ENCODE measurements at regions not wholly inside any gene's neighbourhood (a gene's known extent, or its start where the extent isn't known, plus 50 kb on each side); places are given as distances from the start of the nearest gene placed in this dataset.

- peak; percentile 10 for DNase-seq (ENCODE audit: low read depth)
Observed at GRCh38 chr2:3960106-3960505, 256.7 kb downstream of the DCDC2C start.

- DNase-seq (ENCODE audit: low read depth) = no peak
Observed at GRCh38 chr2:3962719-3963118, 259.3 kb downstream of the DCDC2C start.

DNA sequence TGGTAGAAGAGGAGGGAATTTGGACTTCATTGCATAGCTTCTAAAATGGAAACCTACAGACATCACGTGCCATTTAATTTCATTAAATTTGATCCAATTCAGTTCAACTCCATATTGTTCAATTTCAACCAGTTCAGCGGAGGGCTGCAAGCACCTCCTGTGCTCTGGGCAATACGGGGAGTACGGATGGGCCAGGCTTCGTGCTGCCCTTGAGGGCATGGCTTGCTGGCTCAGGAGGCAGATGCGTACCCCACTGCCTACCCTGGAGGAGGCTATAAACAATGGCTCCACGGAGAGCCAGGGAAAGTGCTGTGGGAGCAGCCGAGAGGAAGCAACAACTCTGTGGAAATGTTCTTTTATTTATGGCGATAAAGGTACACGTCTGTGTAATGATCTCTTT lies 261.8 kb downstream of the DCDC2C start:
- DNase-seq (ENCODE audit: low read depth) = no peak

- DNase-seq (ENCODE audit: low read depth) = no peak
Observed at GRCh38 chr2:3965953-3966352, 262.6 kb downstream of the DCDC2C start.

- no peak for DNase-seq (ENCODE audit: low read depth)
Observed at GRCh38 chr2:3966470-3966869, 263.1 kb downstream of the DCDC2C start.

DNA sequence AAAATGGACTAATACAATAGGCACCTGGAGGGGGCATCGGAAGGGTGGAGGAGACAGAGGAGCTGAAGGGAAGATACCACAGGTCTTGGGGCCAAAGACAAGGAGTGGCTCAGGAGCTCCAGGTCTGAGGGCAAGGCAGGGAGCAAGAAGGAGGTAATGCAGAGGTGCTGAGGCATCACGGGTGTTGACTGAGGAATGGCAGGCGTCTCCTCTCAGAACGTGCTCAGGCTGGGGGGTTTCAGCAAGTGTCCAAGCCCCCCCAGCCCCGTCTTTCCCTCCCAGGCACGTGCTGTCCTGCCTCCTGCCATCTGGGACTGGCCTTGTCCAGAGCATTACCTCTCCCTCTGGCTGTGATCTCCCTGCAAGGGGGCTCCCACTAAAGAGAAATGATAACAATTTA lies 265.4 kb downstream of the DCDC2C start:
- no peak for DNase-seq (ENCODE audit: low read depth)

DNA sequence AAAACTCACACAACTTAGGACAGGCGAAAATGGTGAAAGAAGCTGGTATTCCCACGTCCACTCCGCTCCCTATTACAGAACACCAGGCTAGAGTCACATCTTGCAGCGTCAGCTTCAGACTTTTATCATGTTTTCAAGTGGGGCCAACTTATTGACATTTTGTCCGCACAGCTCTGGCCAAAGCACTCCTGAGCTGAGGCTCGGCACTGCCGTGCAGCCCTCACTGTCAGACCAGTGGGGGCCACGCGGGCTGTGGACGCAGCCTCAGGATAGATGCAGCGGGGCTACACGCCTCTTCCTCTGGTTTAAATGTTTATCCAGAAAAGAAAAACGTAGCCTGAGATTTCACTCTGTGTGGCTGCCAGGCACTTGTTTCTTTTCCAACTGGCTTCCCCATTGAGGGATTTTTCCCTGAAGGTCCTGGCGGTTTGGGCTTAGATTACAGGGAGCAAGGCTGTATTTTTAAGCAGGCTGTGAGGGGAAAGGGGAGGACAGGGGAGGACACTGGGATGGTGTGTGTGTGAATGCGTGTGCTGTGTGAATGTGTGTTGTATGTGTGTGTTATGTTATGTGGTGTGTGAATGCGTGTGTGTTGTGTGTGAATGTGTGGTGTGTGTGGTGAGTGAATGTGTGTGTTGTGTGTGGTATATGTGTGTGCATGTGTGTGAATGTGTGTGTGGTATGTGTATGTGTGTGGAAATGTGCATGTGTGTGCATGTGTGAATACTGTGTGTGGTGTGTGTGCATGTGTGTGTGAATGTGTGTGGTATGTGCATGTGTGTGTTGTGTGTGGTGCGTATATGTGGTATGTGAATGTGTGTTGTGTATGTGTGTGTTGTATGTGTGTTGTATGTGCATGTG lies 267.6 kb downstream of the DCDC2C start:
- no peak for DNase-seq (ENCODE audit: low read depth)

GRCh38 chr2:3971652-3972192 lies 268.3 kb downstream of the DCDC2C start:
- DNase-seq (ENCODE audit: low read depth) = no peak

DNA sequence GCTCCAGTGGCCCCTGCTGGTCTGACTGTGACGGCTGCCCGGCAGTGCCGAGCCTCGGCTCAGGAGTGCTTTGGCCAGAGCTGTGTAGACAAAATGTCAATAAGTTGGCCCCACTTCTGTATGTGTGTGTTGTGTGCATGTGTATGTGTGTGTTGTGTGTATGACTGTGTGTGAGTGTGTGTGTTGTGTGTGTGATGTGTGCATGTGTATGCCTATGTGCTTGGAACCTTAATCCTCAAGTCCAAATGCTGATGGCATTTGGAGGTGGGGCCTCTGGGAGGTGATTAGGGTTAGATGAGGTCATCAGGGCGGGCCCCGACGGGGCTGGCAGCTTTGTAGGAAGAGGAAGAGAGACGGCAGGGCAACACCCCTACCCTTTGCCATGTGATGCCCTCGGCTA lies 269.0 kb downstream of the DCDC2C start:
- DNase-seq (ENCODE audit: low read depth) = no peak

- DNase-seq (ENCODE audit: low read depth) = no peak
Observed at GRCh38 chr2:3974765-3975164, 271.4 kb downstream of the DCDC2C start.

DNA sequence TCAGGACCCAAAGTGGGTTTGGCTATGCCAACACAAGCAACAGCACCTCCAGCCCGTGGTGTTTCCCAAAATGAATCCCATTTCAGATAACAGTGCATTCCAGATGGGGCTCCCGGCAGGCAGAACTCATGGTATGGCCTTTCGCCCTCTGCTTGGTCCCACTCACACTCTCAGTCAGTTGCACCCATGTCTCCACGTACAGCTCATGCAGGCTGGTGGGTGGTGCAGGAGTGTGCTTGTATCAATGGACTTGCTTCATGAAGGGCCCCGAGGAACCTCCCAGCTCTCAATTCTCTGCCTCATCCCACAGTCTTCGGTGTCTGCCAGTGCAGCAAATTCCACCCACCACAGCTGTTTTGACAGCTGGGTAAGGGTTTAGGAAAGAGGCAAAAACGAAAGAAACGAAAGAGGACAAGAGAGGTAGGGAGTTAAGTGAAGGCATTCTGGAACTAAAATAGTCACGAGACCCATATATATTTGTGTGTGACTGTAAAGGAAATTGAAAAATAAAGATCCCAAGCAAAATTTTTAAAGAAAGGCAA lies 278.1 kb downstream of the DCDC2C start:
- no peak for DNase-seq (ENCODE audit: low read depth)

- no peak for DNase-seq (ENCODE audit: low read depth)
Observed at GRCh38 chr2:3982160-3982559, 278.8 kb downstream of the DCDC2C start.

DNA sequence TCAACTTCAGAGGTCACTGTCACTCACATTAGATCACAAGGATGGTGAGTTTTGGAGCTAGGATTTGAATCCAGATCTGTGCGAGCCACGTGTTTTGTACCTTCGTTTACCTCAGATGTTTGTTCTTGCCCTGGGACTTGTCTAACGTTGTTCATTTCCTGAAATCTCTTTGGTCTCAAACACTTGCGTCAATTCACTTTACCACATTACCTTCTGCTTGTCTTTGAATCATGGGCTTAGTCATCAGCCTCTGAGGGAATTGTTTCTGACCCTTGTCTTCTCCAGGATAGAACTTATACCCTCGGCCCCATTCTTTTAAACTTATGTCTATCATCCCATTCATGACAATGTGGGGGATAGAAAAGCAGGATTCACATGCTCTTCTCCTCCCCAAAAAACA lies 282.7 kb downstream of the DCDC2C start:
- DNase-seq (ENCODE audit: low read depth) = no peak

DNA sequence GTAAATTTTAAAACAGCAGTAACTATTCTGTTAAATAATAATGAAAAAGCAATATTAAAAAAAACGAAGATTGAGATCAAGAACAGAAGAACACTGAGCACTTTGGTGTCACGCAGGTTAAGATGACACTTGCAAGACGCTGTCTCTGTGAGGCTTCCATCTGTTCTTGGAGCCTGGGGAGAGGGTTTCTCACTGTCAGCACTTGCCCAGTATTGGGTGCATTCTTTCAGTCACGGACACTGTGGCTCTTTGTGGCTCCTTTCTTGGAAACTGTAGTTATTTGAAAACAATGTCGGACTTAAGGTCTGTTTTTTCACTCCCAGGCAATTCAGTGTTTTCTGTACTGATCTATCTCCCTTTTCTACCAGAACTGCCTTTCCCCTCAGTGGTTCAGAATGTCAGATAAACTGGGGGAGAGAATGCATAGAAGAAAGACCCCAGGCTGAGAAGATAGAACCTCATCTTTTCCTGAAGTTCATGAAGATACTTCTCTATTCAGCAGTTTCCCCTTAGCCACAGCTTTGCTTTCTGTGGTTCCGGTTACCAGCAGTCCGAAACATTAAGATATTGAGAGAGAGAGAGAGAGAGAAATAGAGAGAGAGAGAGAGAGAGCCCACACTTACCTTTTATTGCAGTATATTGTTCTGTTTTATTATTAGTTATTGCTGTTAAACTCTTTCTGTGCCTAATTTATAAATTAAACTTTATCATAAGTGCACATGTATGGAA lies 283.3 kb downstream of the DCDC2C start:
- DNase-seq (ENCODE audit: low read depth) = no peak

- DNase-seq (ENCODE audit: low read depth) = no peak
Observed at GRCh38 chr2:4002841-4003403, 299.5 kb downstream of the DCDC2C start.

DNA sequence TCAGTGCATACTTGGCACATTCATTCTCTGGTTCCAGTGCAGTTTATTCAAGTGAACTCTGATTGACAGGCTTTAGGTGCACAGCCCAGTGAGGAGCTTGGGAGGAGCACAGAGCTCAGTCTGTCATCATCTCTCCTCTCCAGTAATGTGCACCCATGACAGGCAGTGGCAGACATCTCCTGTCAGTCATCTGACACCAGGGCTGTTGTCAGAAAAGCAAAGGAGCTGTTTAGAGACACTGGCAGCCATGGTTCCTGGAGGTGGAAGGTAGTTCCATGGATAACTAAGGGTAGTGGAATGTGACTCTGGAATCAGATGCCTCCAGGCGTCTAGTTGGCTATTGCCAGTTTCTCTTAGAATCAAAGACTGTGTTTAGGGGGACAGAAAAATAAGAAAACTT lies 308.8 kb downstream of the DCDC2C start:
- no peak for DNase-seq (ENCODE audit: low read depth)

DNA sequence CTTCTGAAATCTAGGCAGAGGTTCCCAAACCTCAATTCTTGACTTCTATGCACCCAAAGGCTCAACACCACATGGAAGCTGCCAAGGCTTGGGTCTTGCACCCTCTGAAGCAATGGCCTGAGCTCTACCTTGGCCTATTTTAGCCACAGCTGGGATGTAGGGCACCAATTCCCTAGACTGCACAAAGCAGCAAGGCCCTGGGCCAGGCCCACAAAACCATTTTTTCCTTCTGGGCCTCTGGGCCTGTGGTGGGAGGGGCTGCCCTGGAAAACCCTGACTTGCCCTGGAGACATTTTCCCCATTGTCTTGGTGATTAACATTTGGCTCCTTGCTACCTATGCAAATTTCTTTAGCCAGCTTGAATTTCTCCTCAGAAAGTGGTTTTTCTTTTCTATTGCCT lies 315.2 kb downstream of the DCDC2C start:
- DNase-seq (ENCODE audit: low read depth) = no peak

DNA sequence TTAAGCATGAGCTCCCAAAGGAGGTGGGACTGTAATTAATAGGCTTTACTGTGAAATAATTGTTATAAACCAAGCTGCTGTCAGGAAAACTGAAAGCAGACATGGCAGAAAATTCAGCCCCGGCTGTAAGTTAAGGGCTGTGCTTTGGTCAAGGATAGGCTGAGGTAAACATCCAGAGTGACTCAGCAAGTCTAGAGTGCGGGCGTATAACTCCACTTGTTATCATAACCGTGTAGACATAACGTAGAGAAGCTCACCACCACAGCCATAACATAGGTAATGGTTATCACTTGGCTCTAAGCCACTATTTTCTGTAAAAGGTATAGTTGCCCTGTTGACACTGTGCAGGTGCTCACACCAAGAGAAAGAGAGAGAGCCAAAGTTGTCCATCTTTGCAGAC lies 316.8 kb downstream of the DCDC2C start:
- DNase-seq (ENCODE audit: low read depth) = no peak

DNA sequence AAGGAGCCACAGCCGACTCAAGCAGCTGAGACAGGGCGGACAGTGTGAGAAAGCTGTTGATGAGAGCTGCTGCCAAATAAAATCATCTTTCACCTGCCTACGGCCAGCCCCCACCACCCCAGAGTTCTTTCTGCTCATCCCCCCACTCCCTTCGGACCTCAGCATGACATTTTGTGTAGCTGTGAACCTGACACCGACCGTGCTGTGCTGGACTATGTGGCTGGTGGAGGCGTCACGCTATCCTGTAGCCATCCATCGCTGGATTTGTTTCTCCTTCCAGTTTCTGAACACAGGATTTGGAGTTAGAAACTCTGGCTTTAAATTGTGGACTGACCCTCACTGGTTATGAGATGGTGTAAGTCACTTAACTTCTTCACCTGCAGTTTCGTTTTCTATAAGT lies 317.3 kb downstream of the DCDC2C start:
- no peak for DNase-seq (ENCODE audit: low read depth)

DNA sequence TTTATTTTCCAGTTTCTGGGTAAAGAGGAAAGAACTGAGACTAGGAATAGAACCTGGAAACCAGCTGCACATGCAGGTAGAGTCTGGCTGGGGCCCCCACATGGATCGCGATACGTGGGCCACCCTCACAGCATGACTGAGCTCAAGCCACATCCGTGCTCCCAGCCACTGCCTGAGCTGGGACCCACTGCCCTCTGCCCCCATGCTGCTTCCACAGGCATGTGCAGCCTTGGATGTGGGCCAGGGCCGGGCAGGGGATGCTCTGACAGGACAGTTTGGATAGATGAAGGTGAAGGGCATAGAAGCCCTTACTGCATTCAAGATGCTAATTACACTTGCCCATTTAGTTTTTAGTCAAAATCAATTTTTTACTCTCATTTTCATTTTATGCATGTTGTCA lies 321.2 kb downstream of the DCDC2C start:
- no peak for DNase-seq (ENCODE audit: low read depth)

DNA sequence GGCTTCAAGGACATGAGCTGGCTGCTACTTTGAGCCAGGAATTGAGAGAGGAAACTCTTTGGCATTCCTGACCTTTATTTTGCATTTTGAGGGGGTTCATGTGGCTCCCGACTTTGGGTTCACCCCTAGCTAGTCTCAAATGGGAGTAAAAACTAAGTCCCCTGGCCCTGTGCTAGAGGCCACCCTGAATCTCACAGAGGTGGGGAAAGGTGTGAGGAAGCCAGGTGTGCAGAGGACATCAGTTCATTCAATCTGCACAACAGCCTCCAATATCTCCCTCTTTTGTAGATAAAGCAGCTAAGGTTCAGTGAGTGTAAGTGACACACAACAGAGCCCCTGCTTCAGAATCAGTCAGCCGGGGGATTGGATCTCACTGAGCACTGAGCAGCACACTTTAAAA lies 325.7 kb downstream of the DCDC2C start:
- DNase-seq (ENCODE audit: low read depth) = no peak

DNA sequence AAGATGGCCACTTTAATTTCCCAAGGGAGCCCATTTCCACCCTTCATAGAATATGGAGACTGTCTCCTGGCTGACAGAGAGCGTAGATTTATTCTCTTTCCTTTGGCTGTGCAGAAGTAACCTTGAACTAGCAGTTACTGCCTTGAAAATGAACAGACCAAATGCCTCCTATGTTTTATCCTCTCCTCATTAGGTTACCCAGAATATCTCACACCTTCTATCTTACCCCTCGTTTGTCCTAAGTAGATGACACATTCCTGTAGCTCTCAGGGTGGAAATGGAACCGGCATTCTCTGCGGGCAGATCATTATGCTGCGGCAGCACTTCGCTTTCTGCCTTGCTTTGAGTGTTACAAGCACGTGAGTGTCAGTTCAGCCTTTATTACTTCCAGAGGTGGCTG lies 336.5 kb downstream of the DCDC2C start:
- no peak for DNase-seq (ENCODE audit: low read depth)
